ENCODE measurements at regions not wholly inside any gene's neighbourhood (a gene's known extent, or its start where the extent isn't known, plus 50 kb on each side); places are given as distances from the start of the nearest gene placed in this dataset.

DNA sequence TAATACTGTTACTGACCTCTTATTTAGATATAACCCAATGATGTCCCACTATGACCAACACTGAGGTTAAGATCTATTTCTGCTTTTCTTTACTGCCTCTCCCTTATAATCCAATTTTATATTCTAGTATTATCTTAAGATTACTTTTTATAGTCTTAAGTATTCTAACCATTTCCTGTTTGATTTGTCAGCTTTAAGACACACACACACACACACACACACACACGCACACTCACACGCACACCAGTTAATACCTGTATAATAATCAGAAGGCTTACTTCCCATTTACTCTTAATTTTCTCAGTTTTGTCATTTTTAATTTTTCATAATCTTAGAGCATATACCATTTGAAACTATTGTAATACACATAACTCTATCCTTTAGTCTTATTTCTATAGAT is 226.0 kb upstream of the C11orf87 start:
- TF ChIP-seq, protein P1, sequence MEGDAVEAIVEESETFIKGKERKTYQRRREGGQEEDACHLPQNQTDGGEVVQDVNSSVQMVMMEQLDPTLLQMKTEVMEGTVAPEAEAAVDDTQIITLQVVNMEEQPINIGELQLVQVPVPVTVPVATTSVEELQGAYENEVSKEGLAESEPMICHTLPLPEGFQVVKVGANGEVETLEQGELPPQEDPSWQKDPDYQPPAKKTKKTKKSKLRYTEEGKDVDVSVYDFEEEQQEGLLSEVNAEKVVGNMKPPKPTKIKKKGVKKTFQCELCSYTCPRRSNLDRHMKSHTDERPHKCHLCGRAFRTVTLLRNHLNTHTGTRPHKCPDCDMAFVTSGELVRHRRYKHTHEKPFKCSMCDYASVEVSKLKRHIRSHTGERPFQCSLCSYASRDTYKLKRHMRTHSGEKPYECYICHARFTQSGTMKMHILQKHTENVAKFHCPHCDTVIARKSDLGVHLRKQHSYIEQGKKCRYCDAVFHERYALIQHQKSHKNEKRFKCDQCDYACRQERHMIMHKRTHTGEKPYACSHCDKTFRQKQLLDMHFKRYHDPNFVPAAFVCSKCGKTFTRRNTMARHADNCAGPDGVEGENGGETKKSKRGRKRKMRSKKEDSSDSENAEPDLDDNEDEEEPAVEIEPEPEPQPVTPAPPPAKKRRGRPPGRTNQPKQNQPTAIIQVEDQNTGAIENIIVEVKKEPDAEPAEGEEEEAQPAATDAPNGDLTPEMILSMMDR (IDR thresholded peaks at IDR 0.05; ENCODE audit: low read depth, low read length), result no peak
- no peak for DNase-seq (ENCODE audit: extremely low read depth, low read depth)

DNA sequence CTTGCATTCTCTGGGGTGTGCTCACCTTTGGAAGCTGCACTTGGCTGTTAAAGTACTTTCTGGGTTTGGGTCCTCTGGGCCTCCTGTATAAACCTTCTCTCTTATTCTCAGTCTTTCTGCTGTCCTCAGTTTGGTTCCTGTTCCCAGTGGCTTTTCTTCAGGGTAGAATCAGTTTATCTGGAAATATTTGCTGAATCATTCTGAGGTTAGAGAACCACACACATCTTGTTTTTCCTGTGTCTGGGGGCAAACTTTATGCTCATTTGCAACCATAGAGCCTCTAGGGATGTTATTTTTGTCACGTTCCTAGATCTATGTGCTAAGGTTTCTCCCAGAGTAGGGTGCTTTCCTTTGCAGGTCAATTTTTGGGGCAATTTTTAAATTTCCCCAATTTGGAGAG is 224.3 kb upstream of the C11orf87 start:
- DNase-seq (ENCODE audit: extremely low read depth, low read depth), result no peak
- TF ChIP-seq, protein P1 (IDR thresholded peaks at IDR 0.05; ENCODE audit: low read depth, low read length), result no peak

DNA sequence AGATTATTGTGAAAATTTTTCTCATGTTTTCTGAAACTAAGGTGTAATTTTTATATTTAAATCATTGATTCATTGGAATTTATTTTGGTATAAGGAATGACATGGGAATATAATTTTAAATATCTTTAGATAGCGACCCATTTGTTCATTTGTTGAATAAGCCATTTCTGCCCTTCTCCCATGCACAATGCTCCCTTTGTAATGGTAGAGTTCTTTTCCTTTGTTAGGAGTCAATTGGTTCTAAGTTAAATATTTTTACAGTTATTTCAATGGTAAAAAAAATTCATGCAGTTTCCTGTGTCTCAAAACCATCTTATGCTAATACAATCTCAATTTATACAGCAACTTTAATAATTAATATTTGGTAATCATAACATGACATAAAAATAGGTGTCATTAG is 218.8 kb upstream of the C11orf87 start:
- no peak for DNase-seq (ENCODE audit: extremely low read depth, low read depth)
- TF ChIP-seq, protein P1 (IDR thresholded peaks at IDR 0.05; ENCODE audit: low read depth, low read length), result no peak

DNA sequence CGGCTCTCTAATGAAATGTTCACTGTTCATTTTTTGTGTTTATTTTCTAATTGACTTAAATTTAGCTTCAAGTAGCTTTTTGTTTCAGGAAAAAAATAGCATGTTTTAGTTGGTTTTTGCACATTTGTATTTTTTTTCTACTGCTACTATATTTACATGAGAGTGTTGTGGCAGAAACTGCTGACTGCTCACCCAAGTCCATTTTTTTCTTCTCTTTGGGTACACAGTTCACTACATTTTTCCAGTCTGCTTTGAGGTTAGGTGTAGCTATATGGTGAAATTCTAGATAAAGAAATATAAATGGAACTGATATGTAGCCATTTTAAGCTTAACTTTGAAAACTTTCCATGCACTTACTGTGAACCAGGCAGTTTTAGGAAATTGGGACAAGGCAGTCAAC is 216.7 kb upstream of the C11orf87 start:
- TF ChIP-seq, protein P1 (IDR thresholded peaks at IDR 0.05; ENCODE audit: low read depth, low read length), result no peak
- no peak for DNase-seq (ENCODE audit: extremely low read depth, low read depth)

DNA sequence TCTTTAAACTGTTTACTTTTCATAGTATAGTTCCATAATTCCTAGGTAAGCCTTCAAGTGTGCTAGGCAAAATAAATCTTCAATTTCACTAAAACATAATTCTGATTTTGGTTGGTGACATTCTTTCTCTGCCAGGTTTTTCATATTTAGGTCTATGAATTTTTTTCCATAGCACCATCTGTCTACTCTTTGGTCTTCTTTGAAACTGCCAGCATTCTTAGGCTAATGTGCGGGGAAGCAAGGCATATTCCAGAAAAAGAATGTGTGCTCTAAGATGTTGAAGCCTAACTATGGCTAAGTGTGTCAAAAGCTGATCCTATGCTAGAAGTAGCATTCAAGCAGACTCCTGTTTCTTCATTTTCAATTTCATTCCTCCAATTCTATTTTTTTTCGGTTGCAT is 213.9 kb upstream of the C11orf87 start:
- TF ChIP-seq, protein P1 (IDR thresholded peaks at IDR 0.05; ENCODE audit: low read depth, low read length), result no peak
- DNase-seq (ENCODE audit: extremely low read depth, low read depth), result no peak

DNA sequence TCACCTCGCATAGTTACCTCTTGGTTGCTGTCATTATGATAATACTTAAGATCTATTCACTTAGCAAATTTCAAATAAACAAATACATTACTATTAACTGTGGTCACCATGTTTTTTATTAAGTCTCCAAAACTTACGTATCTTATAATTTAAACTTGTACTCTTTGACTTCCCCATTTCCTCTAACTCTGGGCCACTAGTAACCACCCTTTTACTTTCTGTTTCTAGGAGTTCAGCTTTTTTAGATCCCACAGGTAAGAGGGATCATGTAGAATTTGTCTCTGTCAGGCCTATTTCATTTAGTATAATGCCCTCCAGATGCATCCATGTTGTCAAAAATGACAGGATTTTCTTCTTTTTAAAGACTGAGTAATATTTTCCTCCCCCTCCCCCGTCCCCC is 212.4 kb upstream of the C11orf87 start:
- TF ChIP-seq, protein P1 (IDR thresholded peaks at IDR 0.05; ENCODE audit: low read depth, low read length), result no peak
- no peak for DNase-seq (ENCODE audit: extremely low read depth, low read depth)

DNA sequence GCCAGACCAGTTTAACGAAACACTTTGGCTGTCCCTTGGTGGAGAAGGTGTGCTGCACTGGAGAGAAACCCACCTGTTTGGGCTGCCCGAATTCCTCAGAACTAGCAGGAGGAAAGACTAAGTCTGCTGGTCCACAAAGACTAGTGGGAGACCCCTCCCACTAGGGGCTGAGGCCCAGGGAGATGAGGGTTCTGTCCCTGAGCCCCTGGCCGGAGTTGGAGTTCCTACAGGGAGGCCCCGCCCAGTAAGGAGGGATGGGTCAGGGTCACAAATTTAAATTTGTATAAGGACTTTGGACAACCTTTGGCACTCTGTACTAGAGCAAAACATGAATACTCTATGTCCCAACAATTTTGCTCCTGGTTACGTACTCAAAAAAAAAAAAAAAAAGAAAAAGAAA is 200.8 kb upstream of the C11orf87 start:
- DNase-seq (ENCODE audit: extremely low read depth, low read depth), result no peak
- TF ChIP-seq, protein P1 (IDR thresholded peaks at IDR 0.05; ENCODE audit: low read depth, low read length), result no peak
